ENCODE measurements at regions not wholly inside any gene's neighbourhood (a gene's known extent, or its start where the extent isn't known, plus 50 kb on each side); places are given as distances from the start of the nearest gene placed in this dataset.
"Not testable (repeated sequence)": the region's sequence is repeated elsewhere in the genome, so short reads cannot be mapped to it uniquely, and the experiment has no call there.

- Mint-ChIP-seq H3K9me3 (ENCODE audit: low read depth) (no peaks in the 10 kb centered on the region), H3K36me3 (ENCODE audit: low read depth) (no peaks in the 10 kb centered on the region), H3K4me3 (no peak overlapping the region), H3K27me3 (no peaks in the 10 kb centered on the region), H3K4me1 (no peaks in the 10 kb centered on the region), H3K27ac (no peak overlapping the region)
- ChIA-PET POLR2A (no interaction called here), CTCF (no interaction called here)
- ATAC-seq (no peak), DNase-seq (no peak)
- intact Hi-C loops (cut with DNase I, micrococcal nuclease) = no loop called here
These were observed 58.8 kb downstream of the PPP4R3C start for GRCh38 chrX:27404366-27404765.

GRCh38 chrX:27399146-27399456, 64.0 kb downstream of the PPP4R3C start:
- Mint-ChIP-seq H3K27me3 (no peaks in the 10 kb centered on the region), H3K36me3 (ENCODE audit: low read depth) (no peaks in the 10 kb centered on the region), H3K27ac (no peak overlapping the region), H3K4me3 (no peak overlapping the region), H3K4me1 (no peaks in the 10 kb centered on the region), H3K9me3 (ENCODE audit: low read depth) (no peaks in the 10 kb centered on the region)
- intact Hi-C loops (cut with DNase I, micrococcal nuclease) = no loop called here
- no peak for DNase-seq
- ChIA-PET CTCF (no interaction called here), POLR2A (no interaction called here)
- ATAC-seq = no peak

GRCh38 chrX:27391623-27392022, 71.5 kb downstream of the PPP4R3C start:
- no peaks in the 10 kb centered on the region for H3K36me3 Mint-ChIP-seq (ENCODE audit: low read depth)
- POLR2A ChIA-PET = no interaction called here
- H3K27me3 Mint-ChIP-seq = no peaks in the 10 kb centered on the region
- no peak overlapping the region for H3K4me3 Mint-ChIP-seq
- no peak overlapping the region for H3K27ac Mint-ChIP-seq
- ATAC-seq = no peak
- CTCF ChIA-PET = no interaction called here
- no peaks in the 10 kb centered on the region for H3K9me3 Mint-ChIP-seq (ENCODE audit: low read depth)
- no peak for DNase-seq
- intact Hi-C loops (cut with DNase I, micrococcal nuclease) = no loop called here
- no peaks in the 10 kb centered on the region for H3K4me1 Mint-ChIP-seq

- no peaks in the 10 kb centered on the region for H3K27me3 Mint-ChIP-seq
- H3K9me3 Mint-ChIP-seq (ENCODE audit: low read depth) = no peaks in the 10 kb centered on the region
- intact Hi-C loops (cut with DNase I, micrococcal nuclease) = no loop called here
- no peaks in the 10 kb centered on the region for H3K4me1 Mint-ChIP-seq
- DNase-seq (no peak), ATAC-seq (no peak)
- ChIA-PET CTCF (no interaction called here), POLR2A (no interaction called here)
- no peaks in the 10 kb centered on the region for H3K36me3 Mint-ChIP-seq (ENCODE audit: low read depth)
- H3K4me3 Mint-ChIP-seq = no peak overlapping the region
- H3K27ac Mint-ChIP-seq = no peak overlapping the region
These were observed 81.7 kb downstream of the PPP4R3C start for GRCh38 chrX:27381419-27381818.

GRCh38 chrX:27380163-27380845, 82.8 kb downstream of the PPP4R3C start:
- Mint-ChIP-seq H3K9me3 (ENCODE audit: low read depth) (no peaks in the 10 kb centered on the region), H3K4me3 (no peak overlapping the region), H3K27me3 (no peaks in the 10 kb centered on the region), H3K36me3 (ENCODE audit: low read depth) (no peaks in the 10 kb centered on the region), H3K4me1 (no peaks in the 10 kb centered on the region), H3K27ac (no peak overlapping the region)
- no peak for ATAC-seq
- ChIA-PET POLR2A (no interaction called here), CTCF (no interaction called here)
- intact Hi-C loops (cut with DNase I, micrococcal nuclease) = no loop called here
- DNase-seq = no peak

- POLR2A ChIA-PET = no interaction called here
- CTCF ChIA-PET = no interaction called here
- no peaks in the 10 kb centered on the region for H3K36me3 Mint-ChIP-seq (ENCODE audit: low read depth)
- no peaks in the 10 kb centered on the region for H3K27me3 Mint-ChIP-seq
- H3K9me3 Mint-ChIP-seq (ENCODE audit: low read depth) = no peaks in the 10 kb centered on the region
- H3K4me1 Mint-ChIP-seq = no peaks in the 10 kb centered on the region
- DNase-seq (no peak), ATAC-seq (no peak)
- intact Hi-C loops (cut with DNase I, micrococcal nuclease) = no loop called here
- H3K4me3 Mint-ChIP-seq = no peak overlapping the region
- no peak overlapping the region for H3K27ac Mint-ChIP-seq
These were observed 109.1 kb downstream of the PPP4R3C start for GRCh38 chrX:27354021-27354420.

- Mint-ChIP-seq H3K36me3 (ENCODE audit: low read depth) (no peaks in the 10 kb centered on the region), H3K27ac (no peak overlapping the region), H3K9me3 (ENCODE audit: low read depth) (no peaks in the 10 kb centered on the region), H3K27me3 (no peaks in the 10 kb centered on the region), H3K4me3 (no peak overlapping the region), H3K4me1 (no peaks in the 10 kb centered on the region)
- ATAC-seq (no peak), DNase-seq (no peak)
- CTCF ChIA-PET = no interaction called here
- intact Hi-C loops (cut with DNase I, micrococcal nuclease) = no loop called here
- POLR2A ChIA-PET = no interaction called here
These were observed 112.7 kb downstream of the PPP4R3C start for GRCh38 chrX:27350476-27350875.

- peak; percentile 55 for DNase-seq
- POLR2A ChIA-PET = no interaction called here
- no peaks in the 10 kb centered on the region for H3K36me3 Mint-ChIP-seq (ENCODE audit: low read depth)
- ATAC-seq = no peak
- H3K4me1 Mint-ChIP-seq = no peaks in the 10 kb centered on the region
- H3K4me3 Mint-ChIP-seq = no peak overlapping the region
- H3K27ac Mint-ChIP-seq = no peak overlapping the region
- intact Hi-C loops (cut with DNase I, micrococcal nuclease) = loop anchor here in 1 of 2 experiments (2.0 to 10.0 kb wide), 2 partner anchors 552 to 684 kb away; no protein-coding TSS in a partner anchor
- CTCF ChIA-PET = interaction anchor here (0.6 kb wide), 1 partner anchor 1106 kb away, joined by 3 read pairs; no protein-coding TSS in a partner anchor
- H3K9me3 Mint-ChIP-seq (ENCODE audit: low read depth) = peaks cover 2% of the 10 kb centered on the region
- H3K27me3 Mint-ChIP-seq = no peaks in the 10 kb centered on the region
These were observed 126.6 kb downstream of the PPP4R3C start for GRCh38 chrX:27336466-27337091.

GRCh38 chrX:27321632-27322031, 141.5 kb downstream of the PPP4R3C start:
- Mint-ChIP-seq H3K9me3 (ENCODE audit: low read depth) (no peaks in the 10 kb centered on the region), H3K4me1 (no peaks in the 10 kb centered on the region), H3K36me3 (ENCODE audit: low read depth) (no peaks in the 10 kb centered on the region), H3K27ac (no peak overlapping the region), H3K27me3 (no peaks in the 10 kb centered on the region), H3K4me3 (no peak overlapping the region)
- CTCF ChIA-PET = no interaction called here
- no peak for DNase-seq
- ATAC-seq = no peak
- POLR2A ChIA-PET = no interaction called here
- intact Hi-C loops (cut with DNase I, micrococcal nuclease) = no loop called here

GRCh38 chrX:27309406-27309805, 153.7 kb downstream of the PPP4R3C start:
- H3K27me3 Mint-ChIP-seq = no peaks in the 10 kb centered on the region
- intact Hi-C loops (cut with DNase I, micrococcal nuclease) = no loop called here
- ATAC-seq (no peak), DNase-seq (no peak)
- no peaks in the 10 kb centered on the region for H3K4me1 Mint-ChIP-seq
- no peak overlapping the region for H3K4me3 Mint-ChIP-seq
- peaks cover 3% of the 10 kb centered on the region for H3K9me3 Mint-ChIP-seq (ENCODE audit: low read depth)
- ChIA-PET POLR2A (no interaction called here), CTCF (no interaction called here)
- H3K27ac Mint-ChIP-seq = no peak overlapping the region
- no peaks in the 10 kb centered on the region for H3K36me3 Mint-ChIP-seq (ENCODE audit: low read depth)

GRCh38 chrX:27307546-27307945, 155.6 kb downstream of the PPP4R3C start:
- no peak overlapping the region for H3K27ac Mint-ChIP-seq
- no peak overlapping the region for H3K4me3 Mint-ChIP-seq
- DNase-seq (no peak), ATAC-seq (no peak)
- POLR2A ChIA-PET = no interaction called here
- CTCF ChIA-PET = no interaction called here
- no peaks in the 10 kb centered on the region for H3K4me1 Mint-ChIP-seq
- intact Hi-C loops (cut with DNase I, micrococcal nuclease) = no loop called here
- H3K27me3 Mint-ChIP-seq = no peaks in the 10 kb centered on the region
- peaks cover 3% of the 10 kb centered on the region for H3K9me3 Mint-ChIP-seq (ENCODE audit: low read depth)
- no peaks in the 10 kb centered on the region for H3K36me3 Mint-ChIP-seq (ENCODE audit: low read depth)

GRCh38 chrX:27292552-27292951, 170.6 kb downstream of the PPP4R3C start:
- DNase-seq; H3K4me1 Mint-ChIP-seq; H3K27ac Mint-ChIP-seq; ATAC-seq; H3K4me3 Mint-ChIP-seq; POLR2A ChIA-PET; intact Hi-C loops (cut with DNase I, micrococcal nuclease); H3K36me3 Mint-ChIP-seq (ENCODE audit: low read depth); CTCF ChIA-PET; H3K27me3 Mint-ChIP-seq; H3K9me3 Mint-ChIP-seq (ENCODE audit: low read depth): not testable (repeated sequence)

GRCh38 chrX:27276751-27277150, 186.4 kb downstream of the PPP4R3C start:
- POLR2A ChIA-PET = no interaction called here
- DNase-seq = no peak
- Mint-ChIP-seq H3K36me3 (ENCODE audit: low read depth) (no peaks in the 10 kb centered on the region), H3K9me3 (ENCODE audit: low read depth) (no peaks in the 10 kb centered on the region), H3K27ac (no peak overlapping the region), H3K27me3 (no peaks in the 10 kb centered on the region), H3K4me3 (no peak overlapping the region), H3K4me1 (no peaks in the 10 kb centered on the region)
- ATAC-seq = no peak
- intact Hi-C loops (cut with DNase I, micrococcal nuclease) = no loop called here
- CTCF ChIA-PET = no interaction called here

Data from activated CD4-positive, alpha-beta T cell treated with anti-CD3 and anti-CD28 coated beads for 36 hours (primary cell).